Activated naive CD8-positive, alpha-beta T cell (primary cell): ENCODE measurements at regions not wholly inside any gene's neighbourhood (a gene's known extent, or its start where the extent isn't known, plus 50 kb on each side); places are given as distances from the start of the nearest gene placed in this dataset.
A peak's percentile ranks its signal among the peaks of the same experiment; 100 is the strongest.
"Not testable (repeated sequence)": the region's sequence is repeated elsewhere in the genome, so short reads cannot be mapped to it uniquely, and the experiment has no call there.

Experiments
- H3K27ac Mint-ChIP-seq: one replicate; pipeline ENCODE4 v1.8.0; 2021; ENCODE audit warnings: mixed read lengths
- H3K27me3 Mint-ChIP-seq: one replicate; pipeline ENCODE4 v1.8.0; 2021; ENCODE audit warnings: mixed read lengths
- H3K36me3 Mint-ChIP-seq: one replicate; pipeline ENCODE4 v1.8.0; 2021; ENCODE audit warnings: mixed read lengths
- H3K4me1 Mint-ChIP-seq: one replicate; pipeline ENCODE4 v1.8.0; 2021; ENCODE audit warnings: low read depth, mixed read lengths
- H3K4me3 Mint-ChIP-seq: one replicate; pipeline ENCODE4 v1.8.0; 2021; ENCODE audit warnings: mild to moderate bottlenecking, mixed read lengths
- H3K9me3 Mint-ChIP-seq: one replicate; pipeline ENCODE4 v1.8.0; 2021; ENCODE audit warnings: low read depth, mixed read lengths

GRCh38 chr3:197424266-197424665, 125.9 kb upstream of the DLG1 start:
- Mint-ChIP-seq H3K27me3 (no peaks in the 10 kb centered on the region), H3K4me3 (no peak overlapping the region), H3K27ac (peak overlapping the region; percentile 34), H3K9me3 (no peaks in the 10 kb centered on the region), H3K36me3 (no peaks in the 10 kb centered on the region), H3K4me1 (peaks cover 20% of the 10 kb centered on the region)

GRCh38 chr3:197423376-197423775, 125.0 kb upstream of the DLG1 start:
- Mint-ChIP-seq H3K4me3 (no peak overlapping the region), H3K27me3 (no peaks in the 10 kb centered on the region), H3K27ac (no peak overlapping the region), H3K4me1 (peaks cover 11% of the 10 kb centered on the region), H3K9me3 (no peaks in the 10 kb centered on the region), H3K36me3 (no peaks in the 10 kb centered on the region)

GRCh38 chr3:197422506-197422905, 124.1 kb upstream of the DLG1 start:
- no peak overlapping the region for H3K4me3 Mint-ChIP-seq

GRCh38 chr3:197421021-197421420, 122.6 kb upstream of the DLG1 start:
- Mint-ChIP-seq H3K36me3 (no peaks in the 10 kb centered on the region), H3K27me3 (no peaks in the 10 kb centered on the region), H3K4me3 (no peak overlapping the region), H3K9me3 (no peaks in the 10 kb centered on the region), H3K4me1 (peaks cover 3% of the 10 kb centered on the region), H3K27ac (no peak overlapping the region)

More at GRCh38 chr3:197422506-197422905, 124.1 kb upstream of the DLG1 start:
- H3K36me3 Mint-ChIP-seq, result no peaks in the 10 kb centered on the region
- H3K9me3 Mint-ChIP-seq, result no peaks in the 10 kb centered on the region
- H3K27ac Mint-ChIP-seq, result no peak overlapping the region
- peaks cover 5% of the 10 kb centered on the region for H3K4me1 Mint-ChIP-seq
- H3K27me3 Mint-ChIP-seq, result no peaks in the 10 kb centered on the region

- H3K4me3 Mint-ChIP-seq, result no peak overlapping the region
These were observed 122.2 kb upstream of the DLG1 start for GRCh38 chr3:197420566-197420965.

GRCh38 chr3:197420115-197420514, 121.7 kb upstream of the DLG1 start:
- Mint-ChIP-seq H3K27me3 (no peaks in the 10 kb centered on the region), H3K36me3 (no peaks in the 10 kb centered on the region), H3K4me1 (peaks cover 3% of the 10 kb centered on the region), H3K4me3 (no peak overlapping the region), H3K27ac (no peak overlapping the region), H3K9me3 (no peaks in the 10 kb centered on the region)

More at GRCh38 chr3:197420566-197420965, 122.2 kb upstream of the DLG1 start:
- H3K27ac Mint-ChIP-seq, result no peak overlapping the region
- H3K36me3 Mint-ChIP-seq, result no peaks in the 10 kb centered on the region
- no peaks in the 10 kb centered on the region for H3K9me3 Mint-ChIP-seq
- H3K4me1 Mint-ChIP-seq, result peaks cover 3% of the 10 kb centered on the region
- no peaks in the 10 kb centered on the region for H3K27me3 Mint-ChIP-seq

GRCh38 chr3:197419696-197420095, 121.3 kb upstream of the DLG1 start:
- Mint-ChIP-seq H3K4me1 (peaks cover 3% of the 10 kb centered on the region), H3K9me3 (no peaks in the 10 kb centered on the region), H3K36me3 (no peaks in the 10 kb centered on the region), H3K4me3 (no peak overlapping the region), H3K27ac (no peak overlapping the region), H3K27me3 (no peaks in the 10 kb centered on the region)

GRCh38 chr3:197417911-197418618, 119.7 kb upstream of the DLG1 start:
- H3K9me3 Mint-ChIP-seq, result no peaks in the 10 kb centered on the region

GRCh38 chr3:197417441-197417840, 119.0 kb upstream of the DLG1 start:
- H3K27me3 Mint-ChIP-seq, result no peaks in the 10 kb centered on the region
- no peak overlapping the region for H3K4me3 Mint-ChIP-seq
- no peaks in the 10 kb centered on the region for H3K9me3 Mint-ChIP-seq
- H3K4me1 Mint-ChIP-seq, result peaks cover 3% of the 10 kb centered on the region
- no peaks in the 10 kb centered on the region for H3K36me3 Mint-ChIP-seq
- no peak overlapping the region for H3K27ac Mint-ChIP-seq

More at GRCh38 chr3:197417911-197418618, 119.7 kb upstream of the DLG1 start:
- no peak overlapping the region for H3K4me3 Mint-ChIP-seq
- no peaks in the 10 kb centered on the region for H3K27me3 Mint-ChIP-seq
- peaks cover 3% of the 10 kb centered on the region for H3K4me1 Mint-ChIP-seq
- H3K36me3 Mint-ChIP-seq, result no peaks in the 10 kb centered on the region
- H3K27ac Mint-ChIP-seq, result no peak overlapping the region

GRCh38 chr3:197411899-197412298, 113.5 kb upstream of the DLG1 start:
- H3K4me1 Mint-ChIP-seq, H3K36me3 Mint-ChIP-seq, H3K27me3 Mint-ChIP-seq, H3K27ac Mint-ChIP-seq, H3K4me3 Mint-ChIP-seq, H3K9me3 Mint-ChIP-seq: not testable (repeated sequence)

GRCh38 chr3:197410170-197410569, 111.8 kb upstream of the DLG1 start:
- not testable (repeated sequence) for H3K36me3 Mint-ChIP-seq, H3K9me3 Mint-ChIP-seq, H3K27me3 Mint-ChIP-seq, H3K4me3 Mint-ChIP-seq, H3K27ac Mint-ChIP-seq, H3K4me1 Mint-ChIP-seq

GRCh38 chr3:197408177-197408957, 110.0 kb upstream of the DLG1 start:
- Mint-ChIP-seq H3K4me1 (no peaks in the 10 kb centered on the region), H3K4me3 (no peak overlapping the region), H3K27me3 (no peaks in the 10 kb centered on the region), H3K36me3 (no peaks in the 10 kb centered on the region), H3K27ac (no peak overlapping the region), H3K9me3 (peaks cover 4% of the 10 kb centered on the region)

- no peaks in the 10 kb centered on the region for H3K36me3 Mint-ChIP-seq
- H3K27me3 Mint-ChIP-seq, result no peaks in the 10 kb centered on the region
- H3K4me1 Mint-ChIP-seq, result no peaks in the 10 kb centered on the region
- no peak overlapping the region for H3K4me3 Mint-ChIP-seq
- H3K27ac Mint-ChIP-seq, result no peak overlapping the region
- H3K9me3 Mint-ChIP-seq, result peaks cover 4% of the 10 kb centered on the region
These were observed 109.1 kb upstream of the DLG1 start for GRCh38 chr3:197407526-197407925.

GRCh38 chr3:197407053-197407452, 108.6 kb upstream of the DLG1 start:
- Mint-ChIP-seq H3K36me3 (no peaks in the 10 kb centered on the region), H3K27me3 (no peaks in the 10 kb centered on the region), H3K27ac (no peak overlapping the region), H3K9me3 (peaks cover 2% of the 10 kb centered on the region), H3K4me1 (no peaks in the 10 kb centered on the region), H3K4me3 (no peak overlapping the region)

GRCh38 chr3:197406266-197406665, 107.9 kb upstream of the DLG1 start:
- Mint-ChIP-seq H3K27me3 (no peaks in the 10 kb centered on the region), H3K27ac (no peak overlapping the region), H3K36me3 (no peaks in the 10 kb centered on the region), H3K9me3 (no peaks in the 10 kb centered on the region), H3K4me3 (no peak overlapping the region), H3K4me1 (no peaks in the 10 kb centered on the region)
